GM12878 (cell line): ENCODE measurements at regions not wholly inside any gene's neighbourhood (a gene's known extent, or its start where the extent isn't known, plus 50 kb on each side); places are given as distances from the start of the nearest gene placed in this dataset.

ENCODE experiments used
- BHLHE40 ChIP-seq, 2 experiments: fragments of 450-650 bp in 1 of 2; IDR thresholded peaks; 2 replicates each; pipeline ENCODE4 v1.6.1; 2011 to 2017; ENCODE audit warnings: low read depth in 2 of 2, borderline replicate concordance in 1 of 2, improper control_type of control experiment in 1 of 2, low read length in 1 of 2, mild to moderate bottlenecking in 1 of 2
- CTCF ChIP-seq, 3 experiments: IDR thresholded peaks in 2 of 3; conservative IDR thresholded peaks in 1 of 3; 2 replicates each; pipeline ENCODE4 v1.5.1; 2011; ENCODE audit warnings: low read depth in 3 of 3, low read length in 3 of 3, mild to moderate bottlenecking in 3 of 3, control low read depth in 2 of 3, moderate library complexity in 2 of 3, inconsistent platforms in 1 of 3, mixed read lengths in 1 of 3; ENCODE audit not compliant: control insufficient read depth in 2 of 3, insufficient read depth in 1 of 3; ENCODE audit errors: extremely low read depth in 1 of 3
- FOS ChIP-seq: IDR thresholded peaks from 3 replicates; pipeline ENCODE4 v1.6.1; 2011; ENCODE audit warnings: borderline replicate concordance; ENCODE audit not compliant: insufficient read length; ENCODE audit errors: extremely low read depth
- GATAD2B ChIP-seq: fragments of 450-650 bp; conservative IDR thresholded peaks from 2 replicates; pipeline ENCODE4 v1.6.1; 2017; ENCODE audit warnings: low read depth, mild to moderate bottlenecking, moderate library complexity
- HDAC6 ChIP-seq: fragments of 200-600 bp; sonication (generic); IDR thresholded peaks from one replicate; pipeline ENCODE4 v1.8.0; 2017; ENCODE audit warnings: antibody characterized with exemption; ENCODE audit not compliant: unreplicated experiment
- MLLT1 ChIP-seq: fragments of 450-650 bp; IDR thresholded peaks from 2 replicates; pipeline ENCODE4 v1.6.1; 2016; ENCODE audit warnings: mild to moderate bottlenecking
- NBN ChIP-seq: fragments of 450-650 bp; IDR thresholded peaks from 2 replicates; pipeline ENCODE4 v1.6.1; 2016
- NFIC ChIP-seq: IDR thresholded peaks from 2 replicates; pipeline ENCODE4 v1.6.1; 2012; ENCODE audit warnings: low read depth, mild to moderate bottlenecking, inconsistent platforms, low read length, moderate library complexity
- POLR2AphosphoS2 ChIP-seq: IDR thresholded peaks from 2 replicates; pipeline ENCODE4 v1.6.1; 2011; ENCODE audit warnings: low read depth, mild to moderate bottlenecking, low read length, improper control_type of control experiment, moderate library complexity
- REST ChIP-seq: IDR thresholded peaks from 2 replicates; pipeline ENCODE4 v1.6.1; 2012; ENCODE audit warnings: mild to moderate bottlenecking, low read depth, low read length
- SMAD1 ChIP-seq: fragments of 450-650 bp; IDR thresholded peaks from 2 replicates; pipeline ENCODE4 v1.6.1; 2018; ENCODE audit warnings: mild to moderate bottlenecking, low read depth; ENCODE audit not compliant: partially characterized antibody
- TCF12 ChIP-seq: IDR thresholded peaks from 2 replicates; pipeline ENCODE4 v1.6.1; 2011; ENCODE audit warnings: low read depth, mild to moderate bottlenecking, low read length
- YY1 ChIP-seq: IDR thresholded peaks from 2 replicates; pipeline ENCODE4 v1.6.1; 2011; ENCODE audit warnings: low read depth, mild to moderate bottlenecking, low read length
- ZBTB33 ChIP-seq: fragments of 450-650 bp; IDR thresholded peaks from 2 replicates; pipeline ENCODE4 v1.6.1; 2017; ENCODE audit warnings: mild to moderate bottlenecking

GRCh38 chr3:171548917-171549316 lies 88.7 kb upstream of the TNIK start:
- no peak for TF ChIP-seq NFIC
- TF ChIP-seq CTCF (IDR thresholded peaks at IDR 0.05 in 2 of 3, conservative IDR thresholded peaks at IDR 0.05 in 1 of 3; ENCODE audit: control insufficient read depth in 2 of 3, extremely low read depth in 1 of 3, insufficient read depth in 1 of 3, low read depth in 3 of 3, low read length in 3 of 3): no peak
- no peak for TF ChIP-seq ZBTB33
- TF ChIP-seq FOS: no peak
- no peak for TF ChIP-seq GATAD2B
- TF ChIP-seq HDAC6: no peak
- TF ChIP-seq REST: no peak
- no peak for TF ChIP-seq TCF12
- TF ChIP-seq NBN: no peak
- no peak for TF ChIP-seq BHLHE40 (IDR thresholded peaks at IDR 0.05; ENCODE audit: borderline replicate concordance in 1 of 2, low read depth in 2 of 2, low read length in 1 of 2)
- TF ChIP-seq MLLT1: no peak
- no peak for TF ChIP-seq POLR2AphosphoS2
- no peak for TF ChIP-seq YY1
- no peak for TF ChIP-seq SMAD1
